PC-9 (cell line): ENCODE measurements at regions not wholly inside any gene's neighbourhood (a gene's known extent, or its start where the extent isn't known, plus 50 kb on each side); places are given as distances from the start of the nearest gene placed in this dataset.

Experiments
- BruUV-seq: library from RNA; stranded (reverse); fragments of 400-500 nt; replicated peaks from 2 replicates; lab custom pipeline; 2021; lab: Mats Ljungman, UMichigan
- CTCF ChIA-PET: fragments of 300-600 bp; sonication (Branson Sonifier 250); formaldehyde crosslinking; loops from one replicate; lab custom pipeline; 2022; ENCODE audit warnings: antibody characterized with exemption; lab: Charles Lee
- POLR2A ChIA-PET: fragments of 300-600 bp; sonication (Branson Sonifier 250); formaldehyde crosslinking; loops from one replicate; lab custom pipeline; 2022; ENCODE audit warnings: antibody characterized with exemption; ENCODE audit not compliant: unreplicated experiment; lab: Charles Lee
- DNase-seq, 2 experiments: peaks; one replicate each; pipeline versions ENCODE4 v3.0.0 to v3.0.0-alpha.2; 2015 to 2022; ENCODE audit warnings: mixed read lengths in 1 of 2
- H2AFZ ChIP-seq: fragments of 200-600 bp; sonication (generic); 2 replicates; pipeline ENCODE4 v1.8.1; 2017; ENCODE audit warnings: antibody characterized with exemption
- H3F3A ChIP-seq: fragments of 200-600 bp; sonication (generic); 2 replicates; pipeline ENCODE4 v1.8.1; 2017; ENCODE audit warnings: antibody characterized with exemption, mild to moderate bottlenecking, low read depth; ENCODE audit not compliant: insufficient read depth
- H3K27ac ChIP-seq: fragments of 200-600 bp; sonication (generic); 2 replicates; pipeline ENCODE4 v1.6.1; 2016; ENCODE audit warnings: mixed run types
- H3K27me3 ChIP-seq: fragments of 200-600 bp; sonication (generic); 2 replicates; pipeline ENCODE4 v1.6.1; 2016; ENCODE audit warnings: low read depth, mixed run types; ENCODE audit not compliant: insufficient read depth
- H3K36me3 ChIP-seq: fragments of 200-600 bp; sonication (generic); 2 replicates; pipeline ENCODE4 v1.6.1; 2016; ENCODE audit warnings: low read depth, mixed run types
- H3K4me1 ChIP-seq: fragments of 200-600 bp; sonication (generic); replicated peaks from 2 replicates; pipeline ENCODE4 v1.6.1; 2016; ENCODE audit warnings: mixed run types; ENCODE audit not compliant: insufficient read depth
- H3K4me2 ChIP-seq: fragments of 200-600 bp; sonication (generic); 2 replicates; pipeline ENCODE4 v1.6.1; 2017; ENCODE audit warnings: mixed run types
- H3K4me3 ChIP-seq: fragments of 200-600 bp; sonication (generic); 2 replicates; pipeline ENCODE4 v1.6.1; 2016; ENCODE audit warnings: mixed run types
- H3K79me2 ChIP-seq: fragments of 200-600 bp; sonication (generic); 2 replicates; pipeline ENCODE4 v1.6.1; 2017; ENCODE audit warnings: low read depth, mixed run types
- H3K9me2 ChIP-seq: fragments of 200-600 bp; sonication (generic); 2 replicates; pipeline ENCODE4 v1.8.1; 2017; ENCODE audit warnings: mild to moderate bottlenecking; ENCODE audit not compliant: insufficient read depth
- H3K9me3 ChIP-seq: fragments of 200-600 bp; sonication (generic); 2 replicates; pipeline ENCODE4 v1.8.1; 2016; ENCODE audit warnings: low read depth; ENCODE audit not compliant: insufficient read depth
- H4K20me1 ChIP-seq: fragments of 200-600 bp; sonication (generic); 2 replicates; pipeline ENCODE4 v1.8.1; 2017; ENCODE audit not compliant: insufficient read depth
- CTCF ChIP-seq: fragments of 200-600 bp; sonication (generic); conservative IDR thresholded peaks from 2 replicates; pipeline ENCODE4 v1.6.1; 2017; ENCODE audit warnings: mixed run types, antibody characterized with exemption, mild to moderate bottlenecking, moderate library complexity
- EZH2 ChIP-seq: fragments of 200-600 bp; sonication (generic); IDR thresholded peaks from 2 replicates; pipeline ENCODE4 v1.8.0; 2017; ENCODE audit warnings: antibody characterized with exemption, low read depth
- intact Hi-C: fragments of 100-400 bp; cut with micrococcal nuclease; formaldehyde crosslinking; loops from one replicate; pipeline ENCODE4 v1.10.0; 2022; ENCODE audit not compliant: unreplicated experiment

GRCh38 chr14:38083039-38083438 lies 124.7 kb upstream of the SSTR1 start:
- H3K4me2 ChIP-seq, result no peak overlapping the region
- H4K20me1 ChIP-seq, result no peaks in the 10 kb centered on the region
- no peaks in the 10 kb centered on the region for H3F3A ChIP-seq
- ChIA-PET POLR2A (no interaction called here), CTCF (no interaction called here)
- no peaks in the 10 kb centered on the region for H3K9me2 ChIP-seq
- DNase-seq, result no peak
- BruUV-seq, result no TSS peak
- H3K4me3 ChIP-seq, result no peak overlapping the region
- H3K27ac ChIP-seq, result no peak overlapping the region
- H3K79me2 ChIP-seq, result no peaks in the 10 kb centered on the region
- no peaks in the 10 kb centered on the region for H3K4me1 ChIP-seq
- H2AFZ ChIP-seq, result no peak overlapping the region
- H3K9me3 ChIP-seq, result no peaks in the 10 kb centered on the region
- no peak for TF ChIP-seq EZH2
- no peak for TF ChIP-seq CTCF
- intact Hi-C loops, result no loop called here
- no peaks in the 10 kb centered on the region for H3K36me3 ChIP-seq
- H3K27me3 ChIP-seq, result no peaks in the 10 kb centered on the region

DNA sequence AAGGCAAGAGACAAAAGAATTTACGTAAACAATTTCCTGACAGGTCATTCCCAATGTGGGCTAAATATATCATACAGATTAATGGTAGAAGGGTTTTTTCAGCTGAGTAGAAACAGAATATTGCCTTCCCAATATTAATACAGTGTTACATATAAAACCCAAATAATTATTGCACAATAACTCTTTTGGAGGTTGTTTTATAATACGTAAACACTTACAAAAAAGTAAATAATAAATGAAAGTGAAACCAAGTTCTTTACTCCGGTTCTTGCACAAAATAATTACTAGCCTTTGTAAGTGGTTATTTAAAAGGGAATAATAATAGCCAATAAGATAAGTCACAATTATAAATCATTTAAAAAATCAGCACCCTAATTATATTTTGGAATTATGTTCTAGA lies 118.6 kb upstream of the SSTR1 start:
- no peaks in the 10 kb centered on the region for H3K9me2 ChIP-seq
- no peak overlapping the region for H3K27ac ChIP-seq
- H3K27me3 ChIP-seq, result no peaks in the 10 kb centered on the region
- no peaks in the 10 kb centered on the region for H3F3A ChIP-seq
- no peak overlapping the region for H3K4me3 ChIP-seq
- H3K9me3 ChIP-seq, result peaks cover 4% of the 10 kb centered on the region; the same call in 1 of the 2 replicates
- no peaks in the 10 kb centered on the region for H3K79me2 ChIP-seq
- H4K20me1 ChIP-seq, result no peaks in the 10 kb centered on the region
- no TSS peak for BruUV-seq
- no peaks in the 10 kb centered on the region for H3K36me3 ChIP-seq
- intact Hi-C loops, result no loop called here
- no peak overlapping the region for H2AFZ ChIP-seq
- H3K4me1 ChIP-seq, result no peaks in the 10 kb centered on the region
- no peak overlapping the region for H3K4me2 ChIP-seq
- DNase-seq, result no peak
- TF ChIP-seq EZH2 (no peak), CTCF (no peak)
- ChIA-PET POLR2A (no interaction called here), CTCF (no interaction called here)

DNA sequence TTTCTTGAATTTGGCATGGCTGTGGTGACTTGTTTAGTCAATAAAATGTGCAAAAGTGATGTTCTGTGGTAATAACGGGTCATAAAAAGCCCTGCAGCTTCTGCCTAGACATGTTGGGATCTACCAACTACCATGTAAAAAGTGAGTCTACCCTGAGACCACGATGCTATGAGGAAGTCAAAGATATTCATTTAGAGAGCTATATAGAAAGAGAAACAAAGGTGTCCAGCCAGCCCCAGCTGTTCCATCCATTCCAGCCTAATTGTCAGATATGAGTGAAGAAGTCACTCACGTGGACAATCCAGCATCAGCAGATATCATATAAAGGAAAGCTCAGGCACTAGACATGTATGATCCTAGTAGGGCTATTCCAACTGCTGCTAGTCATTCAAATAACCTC lies 117.2 kb upstream of the SSTR1 start:
- H3K4me2 ChIP-seq, result no peak overlapping the region
- ChIA-PET CTCF (no interaction called here), POLR2A (no interaction called here)
- H3K9me3 ChIP-seq, result peaks cover 4% of the 10 kb centered on the region; the same call in 1 of the 2 replicates
- H3K27ac ChIP-seq, result no peak overlapping the region
- no peak overlapping the region for H2AFZ ChIP-seq
- no peaks in the 10 kb centered on the region for H4K20me1 ChIP-seq
- H3K36me3 ChIP-seq, result no peaks in the 10 kb centered on the region
- H3K4me3 ChIP-seq, result no peak overlapping the region
- no peak for TF ChIP-seq CTCF
- no peak for TF ChIP-seq EZH2
- BruUV-seq, result no TSS peak
- no peaks in the 10 kb centered on the region for H3K27me3 ChIP-seq
- no peaks in the 10 kb centered on the region for H3K4me1 ChIP-seq
- no peaks in the 10 kb centered on the region for H3K79me2 ChIP-seq
- no peaks in the 10 kb centered on the region for H3K9me2 ChIP-seq
- no peak for DNase-seq
- no peaks in the 10 kb centered on the region for H3F3A ChIP-seq
- intact Hi-C loops, result no loop called here
